ENCODE measurements at regions not wholly inside any gene's neighbourhood (a gene's known extent, or its start where the extent isn't known, plus 50 kb on each side); places are given as distances from the start of the nearest gene placed in this dataset.
"Not testable (repeated sequence)": the region's sequence is repeated elsewhere in the genome, so short reads cannot be mapped to it uniquely, and the experiment has no call there.

GRCh38 chr13:74730556-74731331 is 596.5 kb upstream of the KLF12 start:
- DNase-seq (ENCODE audit: low read depth in 2 of 2) = no peak

GRCh38 chr13:74726206-74726605 is 592.0 kb upstream of the KLF12 start:
- no peak for DNase-seq (ENCODE audit: low read depth in 2 of 2)

GRCh38 chr13:74718232-74718842 is 584.1 kb upstream of the KLF12 start:
- DNase-seq (ENCODE audit: low read depth in 2 of 2) = not testable (repeated sequence)

- DNase-seq (ENCODE audit: low read depth in 2 of 2) = no peak
Observed at GRCh38 chr13:74715718-74716117, 581.5 kb upstream of the KLF12 start.

GRCh38 chr13:74710006-74710405 is 575.8 kb upstream of the KLF12 start:
- no peak for DNase-seq (ENCODE audit: low read depth in 2 of 2)

- no peak for DNase-seq (ENCODE audit: low read depth in 2 of 2)
Observed at GRCh38 chr13:74709226-74709625, 575.0 kb upstream of the KLF12 start.

- no peak for DNase-seq (ENCODE audit: low read depth in 2 of 2)
Observed at GRCh38 chr13:74708629-74709028, 574.4 kb upstream of the KLF12 start.

- no peak for DNase-seq (ENCODE audit: low read depth in 2 of 2)
Observed at GRCh38 chr13:74707291-74707690, 573.1 kb upstream of the KLF12 start.

GRCh38 chr13:74706801-74707200 is 572.6 kb upstream of the KLF12 start:
- no peak for DNase-seq (ENCODE audit: low read depth in 2 of 2)

- no peak for DNase-seq (ENCODE audit: low read depth in 2 of 2)
Observed at GRCh38 chr13:74705438-74705837, 571.2 kb upstream of the KLF12 start.

- no peak for DNase-seq (ENCODE audit: low read depth in 2 of 2)
Observed at GRCh38 chr13:74703855-74704387, 569.7 kb upstream of the KLF12 start.

GRCh38 chr13:74696148-74696922 is 562.1 kb upstream of the KLF12 start:
- no peak for DNase-seq (ENCODE audit: low read depth in 2 of 2)

- no peak for DNase-seq (ENCODE audit: low read depth in 2 of 2)
Observed at GRCh38 chr13:74695021-74695800, 561.0 kb upstream of the KLF12 start.

- DNase-seq (ENCODE audit: low read depth in 2 of 2) = no peak
Observed at GRCh38 chr13:74687442-74688182, 553.4 kb upstream of the KLF12 start.

GRCh38 chr13:74683411-74683810 is 549.2 kb upstream of the KLF12 start:
- DNase-seq (ENCODE audit: low read depth in 2 of 2) = no peak

- no peak for DNase-seq (ENCODE audit: low read depth in 2 of 2)
Observed at GRCh38 chr13:74682746-74683145, 548.5 kb upstream of the KLF12 start.

GRCh38 chr13:74681891-74682290 is 547.7 kb upstream of the KLF12 start:
- no peak for DNase-seq (ENCODE audit: low read depth in 2 of 2)

GRCh38 chr13:74678308-74678965 is 544.2 kb upstream of the KLF12 start:
- no peak for DNase-seq (ENCODE audit: low read depth in 2 of 2)

GRCh38 chr13:74675972-74676371 is 541.8 kb upstream of the KLF12 start:
- no peak for DNase-seq (ENCODE audit: low read depth in 2 of 2)

GRCh38 chr13:74675182-74675581 is 541.0 kb upstream of the KLF12 start:
- no peak for DNase-seq (ENCODE audit: low read depth in 2 of 2)

Data from stimulated activated CD8-positive, alpha-beta memory T cell treated with anti-CD3 and anti-CD28 coated beads, Interleukin-2, amount 100 ng/mL, for 48 hours (primary cell).